ENCODE measurements at regions not wholly inside any gene's neighbourhood (a gene's known extent, or its start where the extent isn't known, plus 50 kb on each side); places are given as distances from the start of the nearest gene placed in this dataset.

- TF ChIP-seq CTCF (IDR thresholded peaks at IDR 0.05): no peak
- no peak overlapping the region for H3K4me3 ChIP-seq (ENCODE audit: low read depth, poor library complexity, severe bottlenecking)
- 93 to 95% methylated on average over 5 of the region's 5 CpGs for WGBS, 2 donors
- DNase-seq (ENCODE audit: low spot score in 2 of 2): no peak
- intact Hi-C loops (cut with DNase I; ENCODE audit: low total_unique reads): no loop called here
These were observed 306.5 kb downstream of the SQOR start for GRCh38 chr15:45941367-45941766.

GRCh38 chr15:45943240-45943639, 308.4 kb downstream of the SQOR start:
- intact Hi-C loops (cut with DNase I; ENCODE audit: low total_unique reads): no loop called here
- WGBS, 2 donors: 82 to 91% methylated on average over 4 of the region's 4 CpGs
- TF ChIP-seq CTCF (IDR thresholded peaks at IDR 0.05) (no peak), POLR2A (IDR thresholded peaks at IDR 0.05) (no peak)
- no peak for DNase-seq (ENCODE audit: low spot score in 2 of 2)
- no peak overlapping the region for H3K4me3 ChIP-seq (ENCODE audit: low read depth, poor library complexity, severe bottlenecking)

- H3K4me3 ChIP-seq (ENCODE audit: low read depth, poor library complexity, severe bottlenecking): no peak overlapping the region
- intact Hi-C loops (cut with DNase I; ENCODE audit: low total_unique reads): no loop called here
- DNase-seq (ENCODE audit: low spot score in 2 of 2): no peak
- no peak for TF ChIP-seq POLR2A (IDR thresholded peaks at IDR 0.05)
- no peak for TF ChIP-seq CTCF (IDR thresholded peaks at IDR 0.05)
These were observed 311.3 kb downstream of the SQOR start for GRCh38 chr15:45946111-45946510.

- no peak overlapping the region for H3K4me3 ChIP-seq (ENCODE audit: low read depth, poor library complexity, severe bottlenecking)
- WGBS, 2 donors: 29 to 33% methylated on average over 3 of the region's 3 CpGs
- no peak for TF ChIP-seq CTCF (IDR thresholded peaks at IDR 0.05)
- no peak for TF ChIP-seq POLR2A (IDR thresholded peaks at IDR 0.05)
- intact Hi-C loops (cut with DNase I; ENCODE audit: low total_unique reads): no loop called here
- DNase-seq (ENCODE audit: low spot score in 2 of 2): no peak
These were observed 313.4 kb downstream of the SQOR start for GRCh38 chr15:45948181-45948621.

- no peak for TF ChIP-seq CTCF (IDR thresholded peaks at IDR 0.05)
- no peak for TF ChIP-seq POLR2A (IDR thresholded peaks at IDR 0.05)
- no peak overlapping the region for H3K4me3 ChIP-seq (ENCODE audit: low read depth, poor library complexity, severe bottlenecking)
- 68 to 73% methylated on average over 3 of the region's 3 CpGs for WGBS, 2 donors
- no peak for DNase-seq (ENCODE audit: low spot score in 2 of 2)
- intact Hi-C loops (cut with DNase I; ENCODE audit: low total_unique reads): no loop called here
These were observed 324.1 kb downstream of the SQOR start for GRCh38 chr15:45958924-45959323.

GRCh38 chr15:45962733-45963132, 327.9 kb downstream of the SQOR start:
- WGBS, 2 donors: 78 to 89% methylated on average over 3 of the region's 3 CpGs
- TF ChIP-seq POLR2A (IDR thresholded peaks at IDR 0.05) (no peak), CTCF (IDR thresholded peaks at IDR 0.05) (no peak)
- intact Hi-C loops (cut with DNase I; ENCODE audit: low total_unique reads): no loop called here
- H3K4me3 ChIP-seq (ENCODE audit: low read depth, poor library complexity, severe bottlenecking): no peak overlapping the region
- no peak for DNase-seq (ENCODE audit: low spot score in 2 of 2)

Measured in lower leg skin (tissue), 4 donors.